ENCODE measurements at regions not wholly inside any gene's neighbourhood (a gene's known extent, or its start where the extent isn't known, plus 50 kb on each side); places are given as distances from the start of the nearest gene placed in this dataset.

GRCh38 chr21:43364261-43364510, 62.7 kb downstream of the SIK1 start:
- Mint-ChIP-seq H3K36me3 (ENCODE audit: low read depth) (no peaks in the 10 kb centered on the region), H3K9me3 (no peaks in the 10 kb centered on the region), H3K4me1 (ENCODE audit: low read depth) (peaks cover 24% of the 10 kb centered on the region), H3K4me3 (no peak overlapping the region), H3K27me3 (no peaks in the 10 kb centered on the region), H3K27ac (no peak overlapping the region)
- no peak for DNase-seq

GRCh38 chr21:43363506-43364260, 63.2 kb downstream of the SIK1 start:
- H3K27ac Mint-ChIP-seq: no peak overlapping the region

GRCh38 chr21:43362915-43363314, 64.0 kb downstream of the SIK1 start:
- H3K27me3 Mint-ChIP-seq: no peaks in the 10 kb centered on the region
- no peaks in the 10 kb centered on the region for H3K9me3 Mint-ChIP-seq
- no peak overlapping the region for H3K4me3 Mint-ChIP-seq
- H3K4me1 Mint-ChIP-seq (ENCODE audit: low read depth): peaks cover 24% of the 10 kb centered on the region
- no peaks in the 10 kb centered on the region for H3K36me3 Mint-ChIP-seq (ENCODE audit: low read depth)
- H3K27ac Mint-ChIP-seq: peak overlapping the region; percentile 80
- no peak for DNase-seq

More at GRCh38 chr21:43363506-43364260, 63.2 kb downstream of the SIK1 start:
- no peak for DNase-seq
- Mint-ChIP-seq H3K4me1 (ENCODE audit: low read depth) (peaks cover 24% of the 10 kb centered on the region), H3K27me3 (no peaks in the 10 kb centered on the region), H3K36me3 (ENCODE audit: low read depth) (no peaks in the 10 kb centered on the region), H3K4me3 (no peak overlapping the region), H3K9me3 (no peaks in the 10 kb centered on the region)

GRCh38 chr21:43362321-43362791, 64.6 kb downstream of the SIK1 start:
- Mint-ChIP-seq H3K27me3 (no peaks in the 10 kb centered on the region), H3K27ac (peak overlapping the region; percentile 80), H3K4me1 (ENCODE audit: low read depth) (peaks cover 24% of the 10 kb centered on the region), H3K4me3 (peak overlapping the region; percentile 51), H3K9me3 (no peaks in the 10 kb centered on the region), H3K36me3 (ENCODE audit: low read depth) (no peaks in the 10 kb centered on the region)
- peak; percentile 78 for DNase-seq

- no peaks in the 10 kb centered on the region for H3K27me3 Mint-ChIP-seq
- peaks cover 24% of the 10 kb centered on the region for H3K4me1 Mint-ChIP-seq (ENCODE audit: low read depth)
- H3K27ac Mint-ChIP-seq: peak overlapping the region; percentile 80
- H3K9me3 Mint-ChIP-seq: no peaks in the 10 kb centered on the region
- no peaks in the 10 kb centered on the region for H3K36me3 Mint-ChIP-seq (ENCODE audit: low read depth)
- DNase-seq: peak; percentile 56
- peak overlapping the region; percentile 51 for H3K4me3 Mint-ChIP-seq
These were observed 65.2 kb downstream of the SIK1 start for GRCh38 chr21:43361493-43362296.

- DNase-seq: no peak
- Mint-ChIP-seq H3K36me3 (ENCODE audit: low read depth) (no peaks in the 10 kb centered on the region), H3K27ac (no peak overlapping the region), H3K4me1 (ENCODE audit: low read depth) (peaks cover 24% of the 10 kb centered on the region), H3K27me3 (no peaks in the 10 kb centered on the region), H3K9me3 (no peaks in the 10 kb centered on the region), H3K4me3 (no peak overlapping the region)
These were observed 65.8 kb downstream of the SIK1 start for GRCh38 chr21:43361127-43361492.

GRCh38 chr21:43360441-43361126, 66.3 kb downstream of the SIK1 start:
- H3K36me3 Mint-ChIP-seq (ENCODE audit: low read depth): no peaks in the 10 kb centered on the region
- no peaks in the 10 kb centered on the region for H3K9me3 Mint-ChIP-seq
- H3K4me1 Mint-ChIP-seq (ENCODE audit: low read depth): peaks cover 24% of the 10 kb centered on the region
- DNase-seq: no peak
- H3K27ac Mint-ChIP-seq: no peak overlapping the region
- no peaks in the 10 kb centered on the region for H3K27me3 Mint-ChIP-seq
- H3K4me3 Mint-ChIP-seq: no peak overlapping the region

- DNase-seq: no peak
- Mint-ChIP-seq H3K27me3 (no peaks in the 10 kb centered on the region), H3K27ac (no peak overlapping the region), H3K36me3 (ENCODE audit: low read depth) (no peaks in the 10 kb centered on the region), H3K4me3 (no peak overlapping the region), H3K9me3 (no peaks in the 10 kb centered on the region), H3K4me1 (ENCODE audit: low read depth) (peaks cover 24% of the 10 kb centered on the region)
These were observed 67.8 kb downstream of the SIK1 start for GRCh38 chr21:43358940-43359822.

GRCh38 chr21:43357715-43358430, 69.1 kb downstream of the SIK1 start:
- DNase-seq: no peak
- H3K4me1 Mint-ChIP-seq (ENCODE audit: low read depth): peaks cover 23% of the 10 kb centered on the region
- H3K4me3 Mint-ChIP-seq: no peak overlapping the region
- H3K36me3 Mint-ChIP-seq (ENCODE audit: low read depth): no peaks in the 10 kb centered on the region
- H3K27ac Mint-ChIP-seq: no peak overlapping the region
- no peaks in the 10 kb centered on the region for H3K9me3 Mint-ChIP-seq
- H3K27me3 Mint-ChIP-seq: no peaks in the 10 kb centered on the region

- Mint-ChIP-seq H3K27ac (no peak overlapping the region), H3K9me3 (no peaks in the 10 kb centered on the region), H3K36me3 (ENCODE audit: low read depth) (no peaks in the 10 kb centered on the region), H3K4me3 (no peak overlapping the region), H3K4me1 (ENCODE audit: low read depth) (peaks cover 7% of the 10 kb centered on the region), H3K27me3 (no peaks in the 10 kb centered on the region)
- no peak for DNase-seq
These were observed 71.0 kb downstream of the SIK1 start for GRCh38 chr21:43355925-43356289.

- H3K36me3 Mint-ChIP-seq (ENCODE audit: low read depth): no peaks in the 10 kb centered on the region
- H3K27ac Mint-ChIP-seq: no peak overlapping the region
- H3K9me3 Mint-ChIP-seq: no peaks in the 10 kb centered on the region
- H3K4me3 Mint-ChIP-seq: no peak overlapping the region
- no peak for DNase-seq
- H3K4me1 Mint-ChIP-seq (ENCODE audit: low read depth): peaks cover 7% of the 10 kb centered on the region
- no peaks in the 10 kb centered on the region for H3K27me3 Mint-ChIP-seq
These were observed 71.5 kb downstream of the SIK1 start for GRCh38 chr21:43355266-43355924.

- Mint-ChIP-seq H3K36me3 (ENCODE audit: low read depth) (no peaks in the 10 kb centered on the region), H3K27me3 (no peaks in the 10 kb centered on the region), H3K4me3 (no peak overlapping the region), H3K9me3 (no peaks in the 10 kb centered on the region), H3K4me1 (ENCODE audit: low read depth) (peaks cover 7% of the 10 kb centered on the region), H3K27ac (peak overlapping the region; percentile 26)
- no peak for DNase-seq
These were observed 72.3 kb downstream of the SIK1 start for GRCh38 chr21:43354666-43355065.

GRCh38 chr21:43354026-43354420, 72.9 kb downstream of the SIK1 start:
- peaks cover 7% of the 10 kb centered on the region for H3K4me1 Mint-ChIP-seq (ENCODE audit: low read depth)
- H3K9me3 Mint-ChIP-seq: no peaks in the 10 kb centered on the region
- H3K36me3 Mint-ChIP-seq (ENCODE audit: low read depth): no peaks in the 10 kb centered on the region
- no peak overlapping the region for H3K4me3 Mint-ChIP-seq
- H3K27me3 Mint-ChIP-seq: no peaks in the 10 kb centered on the region
- no peak for DNase-seq
- H3K27ac Mint-ChIP-seq: no peak overlapping the region

All from activated T-cell treated with anti-CD3 and anti-CD28 coated beads, Interleukin-2, amount 50 U/mL, for 24 hours (primary cell).